Thyroid gland (tissue), 4 donors: ENCODE measurements at regions not wholly inside any gene's neighbourhood (a gene's known extent, or its start where the extent isn't known, plus 50 kb on each side); places are given as distances from the start of the nearest gene placed in this dataset.

Source experiments
- DNase-seq, 2 donors: peaks; one replicate each; pipeline ENCODE4 v3.0.0-alpha.2; 2019
- H3K27ac ChIP-seq, 3 donors: fragments of 200-600 bp; sonication (generic); 1 replicate in 2 of 3; 2 replicates in 1 of 3; pipeline ENCODE4 v1.5.1; 2016 to 2019; ENCODE audit warnings: mild to moderate bottlenecking in 1 of 3, moderate library complexity in 1 of 3
- H3K27me3 ChIP-seq: fragments of 200-600 bp; sonication (generic); one replicate; pipeline ENCODE4 v1.5.1; 2019
- H3K36me3 ChIP-seq, 2 donors: fragments of 200-600 bp; sonication (generic); one replicate each; pipeline ENCODE4 v1.5.1; 2016 to 2019
- H3K4me1 ChIP-seq, 2 donors: fragments of 200-600 bp; sonication (generic); one replicate each; pipeline ENCODE4 v1.5.1; 2017 to 2019
- H3K4me3 ChIP-seq, 3 donors: fragments of 200-600 bp; sonication (generic); replicated peaks in 1 of 3; 1 replicate in 2 of 3; 2 replicates in 1 of 3; pipeline ENCODE4 v1.5.1; 2016; ENCODE audit warnings: mild to moderate bottlenecking in 1 of 3
- H3K9me3 ChIP-seq: fragments of 200-600 bp; sonication (generic); one replicate; pipeline ENCODE4 v1.5.1; 2017
- CTCF ChIP-seq, 6 experiments: fragments of 200-600 bp in 3 of 6; fragments of 450-650 bp in 3 of 6; sonication (generic) in 3 of 6; IDR thresholded peaks; one replicate each; pipeline ENCODE4 v1.5.1; 2016 to 2019; ENCODE audit warnings: antibody characterized with exemption in 6 of 6, mild to moderate bottlenecking in 2 of 6, inconsistent platforms in 1 of 6, moderate library complexity in 1 of 6
- POLR2A ChIP-seq, 2 donors: fragments of 450-650 bp; IDR thresholded peaks; one replicate each; pipeline ENCODE4 v1.6.1; 2017; ENCODE audit warnings: antibody characterized with exemption in 2 of 2, mild to moderate bottlenecking in 2 of 2, moderate library complexity in 1 of 2
- WGBS, 2 donors: methylation state at CpG; one replicate each; pipeline ENCODE4 v1.1.5; 2017; 5-methylcytosine and 5-hydroxymethylcytosine counted together
- intact Hi-C: fragments of 100-400 bp; cut with DNase I; formaldehyde crosslinking; loops from one replicate; pipeline ENCODE4 v1.15.1; 2023

- intact Hi-C loops = no loop called here
- no peak for TF ChIP-seq POLR2A (IDR thresholded peaks at IDR 0.05)
- no peak for TF ChIP-seq CTCF (IDR thresholded peaks at IDR 0.05)
- DNase-seq = no peak
- Histone ChIP-seq H3K27me3 (no peaks in the 10 kb centered on the region), H3K9me3 (no peaks in the 10 kb centered on the region), H3K27ac (no peak overlapping the region), H3K4me1 (no peaks in the 10 kb centered on the region), H3K4me3 (no peak overlapping the region), H3K36me3 (peaks cover 0 to 10% of the 10 kb centered on the region in 2 donors)
- WGBS, 2 donors = 80 to 88% methylated on average over 8 of the region's 8 CpGs
These were observed 65.8 kb upstream of the RPH3AL start for GRCh38 chr17:418421-418751.

DNA sequence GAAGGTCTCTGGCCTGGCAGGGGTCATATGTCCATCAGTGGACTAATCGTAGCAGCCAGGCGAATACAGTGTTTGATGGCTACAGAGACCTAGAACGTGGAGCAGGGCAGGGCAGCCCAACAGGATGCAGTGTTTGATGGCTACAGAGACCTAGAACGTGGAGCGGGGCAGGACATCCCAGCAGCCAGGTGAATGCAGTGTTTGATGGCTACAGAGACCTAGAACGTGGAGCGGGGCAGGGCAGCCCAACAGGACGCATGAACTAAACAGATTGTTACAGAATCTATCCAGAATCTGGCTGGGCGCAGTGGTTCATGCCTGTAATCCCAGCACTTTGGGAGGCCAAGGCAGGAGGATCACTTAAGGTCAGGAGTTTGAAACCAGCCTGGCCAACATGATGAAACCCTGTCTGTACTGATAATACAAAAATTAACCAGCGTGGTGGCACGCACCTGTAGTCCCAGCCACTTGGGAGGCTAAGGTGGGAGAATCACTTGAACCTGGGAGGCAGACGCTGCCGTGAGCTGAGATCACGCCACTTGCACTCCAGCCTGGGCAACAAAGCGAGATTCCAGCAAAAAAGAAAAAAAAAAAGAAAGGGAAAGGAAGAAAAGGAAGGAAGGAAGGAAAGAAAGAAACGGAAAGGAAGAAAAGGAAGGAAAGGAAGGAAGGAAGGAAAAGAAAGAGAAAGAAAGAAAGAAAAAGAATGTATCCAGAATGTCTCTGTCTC is 65.2 kb upstream of the RPH3AL start:
- H3K27ac ChIP-seq = no peak overlapping the region
- H3K9me3 ChIP-seq = no peaks in the 10 kb centered on the region
- H3K36me3 ChIP-seq = peaks cover 0 to 12% of the 10 kb centered on the region in 2 donors
- no peaks in the 10 kb centered on the region for H3K27me3 ChIP-seq
- whole genome bisulfite sequencing, 2 donors = 89 to 91% methylated on average over 16 of the region's 16 CpGs
- TF ChIP-seq CTCF (IDR thresholded peaks at IDR 0.05) (no peak), POLR2A (IDR thresholded peaks at IDR 0.05) (no peak)
- no peak for DNase-seq
- H3K4me1 ChIP-seq = no peaks in the 10 kb centered on the region
- intact Hi-C loops = no loop called here
- H3K4me3 ChIP-seq = no peak overlapping the region

DNA sequence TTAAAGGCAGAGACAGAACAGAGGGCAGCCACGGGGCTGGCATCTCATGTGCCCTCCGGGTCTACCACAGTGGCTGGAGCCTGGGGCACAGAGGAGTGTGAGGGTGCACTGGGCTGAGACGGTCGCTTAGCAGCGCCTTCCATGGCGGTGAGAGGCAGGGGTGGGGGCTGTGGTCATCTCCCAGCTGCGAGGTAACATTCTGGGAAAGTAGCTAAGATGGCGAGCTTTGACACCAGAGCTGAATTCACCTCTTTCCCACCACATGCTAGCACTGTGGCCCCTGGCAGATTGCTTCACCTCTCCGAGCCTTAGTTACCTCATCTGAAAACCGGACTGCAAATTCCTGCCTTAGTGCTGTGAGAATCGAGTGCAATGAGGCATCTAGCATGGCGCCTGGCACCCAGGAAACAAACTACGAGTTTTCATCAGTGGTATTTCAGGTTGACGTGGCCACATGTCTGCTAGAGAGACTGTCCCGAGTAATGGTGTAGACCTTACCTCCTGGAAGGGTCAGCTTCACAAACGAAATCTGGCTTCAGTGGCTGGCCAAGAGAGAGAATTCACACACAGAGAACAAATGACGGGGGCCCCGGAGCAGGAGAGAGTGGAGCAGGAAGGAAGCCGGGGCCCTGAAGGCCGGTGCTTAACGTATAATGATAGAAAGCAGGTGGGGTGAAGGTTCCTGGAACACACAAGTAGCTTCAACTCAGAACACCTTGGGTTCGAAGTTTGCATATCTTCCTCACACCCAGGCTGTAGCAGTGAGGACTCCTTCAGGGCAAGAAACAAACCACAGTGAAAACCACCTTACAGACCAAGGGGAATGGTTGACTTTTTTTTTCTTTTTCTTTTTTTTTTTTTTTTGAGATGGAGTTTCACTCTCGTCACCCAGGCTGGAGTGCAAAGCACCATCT is 63.9 kb upstream of the RPH3AL start:
- peaks cover 5 to 11% of the 10 kb centered on the region in 2 donors for H3K4me1 ChIP-seq
- no peak for TF ChIP-seq POLR2A (IDR thresholded peaks at IDR 0.05)
- no peak for TF ChIP-seq CTCF (IDR thresholded peaks at IDR 0.05)
- intact Hi-C loops = no loop called here
- peak in 1 of 2 donors; percentile 2 for DNase-seq
- no peak overlapping the region for H3K4me3 ChIP-seq
- WGBS, 2 donors = 69 to 79% methylated on average over 19 to 23 of the region's 23 CpGs
- H3K27me3 ChIP-seq = no peaks in the 10 kb centered on the region
- no peak overlapping the region for H3K27ac ChIP-seq
- no peaks in the 10 kb centered on the region for H3K9me3 ChIP-seq
- peaks cover 0 to 12% of the 10 kb centered on the region in 2 donors for H3K36me3 ChIP-seq

- H3K27ac ChIP-seq = no peak overlapping the region
- H3K9me3 ChIP-seq = no peaks in the 10 kb centered on the region
- no peak for DNase-seq
- H3K4me1 ChIP-seq = peaks cover 10 to 23% of the 10 kb centered on the region in 2 donors
- WGBS, 2 donors = 84 to 86% methylated on average over 14 to 16 of the region's 25 CpGs
- H3K27me3 ChIP-seq = no peaks in the 10 kb centered on the region
- intact Hi-C loops = loop anchor here (2.0 kb wide), 1 partner anchor 287 kb away; no protein-coding TSS in a partner anchor
- TF ChIP-seq POLR2A (IDR thresholded peaks at IDR 0.05) (no peak), CTCF (IDR thresholded peaks at IDR 0.05) (no peak)
- no peak overlapping the region for H3K4me3 ChIP-seq
- H3K36me3 ChIP-seq = peaks cover 0 to 12% of the 10 kb centered on the region in 2 donors
These were observed 61.2 kb upstream of the RPH3AL start for GRCh38 chr17:413706-414380.
